GM19438 (cell line): ENCODE measurements at regions not wholly inside any gene's neighbourhood (a gene's known extent, or its start where the extent isn't known, plus 50 kb on each side); places are given as distances from the start of the nearest gene placed in this dataset.

Source experiments
- ATAC-seq: cut with Tn5 transposase; IDR thresholded peaks from one replicate; pipeline ENCODE4 v1.9.1; 2021; ENCODE audit warnings: low read depth; ENCODE audit not compliant: unreplicated experiment

- no peak for ATAC-seq
These were observed 378.4 kb downstream of the SPATA31D1 start for GRCh38 chr9:82367016-82367415.

- no peak for ATAC-seq
These were observed 379.4 kb downstream of the SPATA31D1 start for GRCh38 chr9:82367929-82368328.

GRCh38 chr9:82369251-82369945 is 380.8 kb downstream of the SPATA31D1 start:
- no peak for ATAC-seq

- ATAC-seq, result no peak
These were observed 386.5 kb downstream of the SPATA31D1 start for GRCh38 chr9:82375041-82375440.

GRCh38 chr9:82376677-82377232 is 388.2 kb downstream of the SPATA31D1 start:
- ATAC-seq, result no peak

- ATAC-seq, result no peak
These were observed 394.5 kb downstream of the SPATA31D1 start for GRCh38 chr9:82382887-82383616.

- ATAC-seq, result no peak
These were observed 397.1 kb downstream of the SPATA31D1 start for GRCh38 chr9:82385633-82386032.

GRCh38 chr9:82397534-82397933 is 409.0 kb downstream of the SPATA31D1 start:
- no peak for ATAC-seq

- ATAC-seq, result no peak
These were observed 415.8 kb downstream of the SPATA31D1 start for GRCh38 chr9:82404196-82404870.

- ATAC-seq, result no peak
These were observed 416.3 kb downstream of the SPATA31D1 start for GRCh38 chr9:82404881-82405280.

- ATAC-seq, result no peak
These were observed 418.0 kb downstream of the SPATA31D1 start for GRCh38 chr9:82406456-82407085.

GRCh38 chr9:82410306-82410705 is 421.7 kb downstream of the SPATA31D1 start:
- peak; percentile 90 for ATAC-seq

- ATAC-seq, result no peak
These were observed 422.3 kb downstream of the SPATA31D1 start for GRCh38 chr9:82410866-82411265.

- no peak for ATAC-seq
These were observed 424.2 kb downstream of the SPATA31D1 start for GRCh38 chr9:82412586-82413305.

GRCh38 chr9:82417501-82417900 is 428.9 kb downstream of the SPATA31D1 start:
- no peak for ATAC-seq

GRCh38 chr9:82418334-82418733 is 429.8 kb downstream of the SPATA31D1 start:
- ATAC-seq, result no peak

GRCh38 chr9:82419696-82420486 is 431.3 kb downstream of the SPATA31D1 start:
- ATAC-seq, result no peak

- ATAC-seq, result no peak
These were observed 432.9 kb downstream of the SPATA31D1 start for GRCh38 chr9:82421498-82421897.

- ATAC-seq, result no peak
These were observed 435.1 kb downstream of the SPATA31D1 start for GRCh38 chr9:82423700-82424099.
